A172 (cell line): ENCODE measurements at regions not wholly inside any gene's neighbourhood (a gene's known extent, or its start where the extent isn't known, plus 50 kb on each side); places are given as distances from the start of the nearest gene placed in this dataset.
"Not testable (repeated sequence)": the region's sequence is repeated elsewhere in the genome, so short reads cannot be mapped to it uniquely, and the experiment has no call there.

Experiments used
- DNase-seq: peaks from one replicate; pipeline ENCODE4 v3.0.0-alpha.2; 2015; ENCODE audit warnings: low spot score

DNA sequence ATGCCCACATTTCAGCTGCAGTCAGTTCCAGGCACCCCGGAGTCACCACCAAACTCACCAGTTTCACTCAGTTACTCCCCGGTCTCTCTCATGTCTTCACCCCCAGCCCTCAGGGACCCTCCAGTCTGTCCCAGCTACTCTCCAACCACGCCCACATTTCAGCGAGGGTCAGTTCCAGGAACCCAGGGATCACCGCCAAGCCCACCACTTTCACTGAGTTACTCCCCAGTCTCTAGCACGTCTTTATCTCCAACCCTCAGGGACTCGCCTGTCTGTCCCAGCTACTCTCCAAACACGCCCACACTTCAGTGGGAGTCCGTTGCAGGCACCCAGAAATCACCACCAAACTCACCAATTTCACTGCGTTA lies 337.5 kb downstream of the CWH43 start:
- DNase-seq: not testable (repeated sequence)
